ENCODE measurements at regions not wholly inside any gene's neighbourhood (a gene's known extent, or its start where the extent isn't known, plus 50 kb on each side); places are given as distances from the start of the nearest gene placed in this dataset.
"Not testable (repeated sequence)": the region's sequence is repeated elsewhere in the genome, so short reads cannot be mapped to it uniquely, and the experiment has no call there.

- ATAC-seq = no peak
- DNase-seq (ENCODE audit: missing footprints) = no peak
- intact Hi-C loops (cut with DNase I) = no loop called here
Measured at GRCh38 chr10:8810677-8811076, 756.2 kb downstream of the GATA3 start.

- no peak for DNase-seq (ENCODE audit: missing footprints)
- ATAC-seq = no peak
- intact Hi-C loops (cut with DNase I) = no loop called here
Measured at GRCh38 chr10:8811201-8811600, 756.7 kb downstream of the GATA3 start.

- no peak for DNase-seq (ENCODE audit: missing footprints)
- ATAC-seq = no peak
- intact Hi-C loops (cut with DNase I) = no loop called here
Measured at GRCh38 chr10:8815969-8816368, 761.5 kb downstream of the GATA3 start.

- DNase-seq (ENCODE audit: missing footprints) (no peak), ATAC-seq (no peak)
- intact Hi-C loops (cut with DNase I) = no loop called here
Measured at GRCh38 chr10:8817299-8817698, 762.8 kb downstream of the GATA3 start.

GRCh38 chr10:8825611-8826010 is 771.1 kb downstream of the GATA3 start:
- no peak for DNase-seq (ENCODE audit: missing footprints)
- no peak for ATAC-seq
- intact Hi-C loops (cut with DNase I) = no loop called here

- no peak for DNase-seq (ENCODE audit: missing footprints)
- intact Hi-C loops (cut with DNase I) = no loop called here
- ATAC-seq = no peak
Measured at GRCh38 chr10:8829592-8829991, 775.1 kb downstream of the GATA3 start.

- ATAC-seq (no peak), DNase-seq (ENCODE audit: missing footprints) (no peak)
- intact Hi-C loops (cut with DNase I) = no loop called here
Measured at GRCh38 chr10:8830048-8830447, 775.6 kb downstream of the GATA3 start.

GRCh38 chr10:8830876-8831275 is 776.4 kb downstream of the GATA3 start:
- intact Hi-C loops (cut with DNase I) = no loop called here
- ATAC-seq (no peak), DNase-seq (ENCODE audit: missing footprints) (no peak)

- ATAC-seq (no peak), DNase-seq (ENCODE audit: missing footprints) (no peak)
- intact Hi-C loops (cut with DNase I) = no loop called here
Measured at GRCh38 chr10:8835453-8836167, 781.1 kb downstream of the GATA3 start.

- no peak for ATAC-seq
- DNase-seq (ENCODE audit: missing footprints) = no peak
- intact Hi-C loops (cut with DNase I) = no loop called here
Measured at GRCh38 chr10:8840356-8840755, 785.9 kb downstream of the GATA3 start.

GRCh38 chr10:8844141-8844540 is 789.7 kb downstream of the GATA3 start:
- no peak for ATAC-seq
- DNase-seq (ENCODE audit: missing footprints) = no peak
- intact Hi-C loops (cut with DNase I) = no loop called here

- ATAC-seq (no peak), DNase-seq (ENCODE audit: missing footprints) (no peak)
- intact Hi-C loops (cut with DNase I) = no loop called here
Measured at GRCh38 chr10:8852546-8852945, 798.1 kb downstream of the GATA3 start.

- DNase-seq (ENCODE audit: missing footprints) (no peak), ATAC-seq (no peak)
- intact Hi-C loops (cut with DNase I) = no loop called here
Measured at GRCh38 chr10:8853048-8853447, 798.6 kb downstream of the GATA3 start.

GRCh38 chr10:8868924-8869323 is 814.4 kb downstream of the GATA3 start:
- intact Hi-C loops (cut with DNase I); ATAC-seq: not testable (repeated sequence)

GRCh38 chr10:8873310-8873709 is 818.8 kb downstream of the GATA3 start:
- intact Hi-C loops (cut with DNase I) = no loop called here
- ATAC-seq (no peak), DNase-seq (ENCODE audit: missing footprints) (no peak)

More at GRCh38 chr10:8868924-8869323, 814.4 kb downstream of the GATA3 start:
- DNase-seq (ENCODE audit: missing footprints) = not testable (repeated sequence)

- DNase-seq (ENCODE audit: missing footprints) (no peak), ATAC-seq (no peak)
- intact Hi-C loops (cut with DNase I) = no loop called here
Measured at GRCh38 chr10:8874268-8874667, 819.8 kb downstream of the GATA3 start.

GRCh38 chr10:8874972-8875371 is 820.5 kb downstream of the GATA3 start:
- ATAC-seq = no peak
- intact Hi-C loops (cut with DNase I) = no loop called here

GRCh38 chr10:8876171-8876570 is 821.7 kb downstream of the GATA3 start:
- intact Hi-C loops (cut with DNase I) = no loop called here
- DNase-seq (ENCODE audit: missing footprints) = no peak
- ATAC-seq = no peak

More at GRCh38 chr10:8874972-8875371, 820.5 kb downstream of the GATA3 start:
- no peak for DNase-seq (ENCODE audit: missing footprints)

GRCh38 chr10:8889538-8889937 is 835.0 kb downstream of the GATA3 start:
- DNase-seq (ENCODE audit: missing footprints) (no peak), ATAC-seq (no peak)
- intact Hi-C loops (cut with DNase I) = no loop called here

- no peak for ATAC-seq
- intact Hi-C loops (cut with DNase I) = no loop called here
- no peak for DNase-seq (ENCODE audit: missing footprints)
Measured at GRCh38 chr10:8893102-8893501, 838.6 kb downstream of the GATA3 start.

GRCh38 chr10:8894148-8894547 is 839.7 kb downstream of the GATA3 start:
- ATAC-seq = no peak
- intact Hi-C loops (cut with DNase I) = no loop called here

More at GRCh38 chr10:8894148-8894547, 839.7 kb downstream of the GATA3 start:
- DNase-seq (ENCODE audit: missing footprints) = no peak

All from Right ventricle myocardium inferior (tissue), 1 donor.